HL-60 (cell line): ENCODE measurements at regions not wholly inside any gene's neighbourhood (a gene's known extent, or its start where the extent isn't known, plus 50 kb on each side); places are given as distances from the start of the nearest gene placed in this dataset.
"Not testable (repeated sequence)": the region's sequence is repeated elsewhere in the genome, so short reads cannot be mapped to it uniquely, and the experiment has no call there.

Experiments
- DNase-seq, 2 experiments: peaks; one replicate each; pipeline ENCODE4 v3.0.0-alpha.2; 2010 to 2020; ENCODE audit warnings: low read depth in 1 of 2, low spot score in 1 of 2
- H3K27ac ChIP-seq: fragments of 250-450 bp; sonication (Bioruptor Pico); replicated peaks from 2 replicates; pipeline ENCODE4 v1.5.1; 2020; ENCODE audit warnings: mild to moderate bottlenecking, moderate library complexity
- H3K27me3 ChIP-seq: fragments of 250-450 bp; sonication (Bioruptor Pico); 2 replicates; pipeline ENCODE4 v1.5.1; 2021; ENCODE audit warnings: mild to moderate bottlenecking, moderate library complexity; ENCODE audit not compliant: insufficient read depth, poor library complexity, severe bottlenecking
- H3K4me3 ChIP-seq: replicated peaks from 2 replicates; pipeline ENCODE4 v1.5.1; 2011; ENCODE audit warnings: mild to moderate bottlenecking, control low read depth, low read length; ENCODE audit not compliant: insufficient read depth
- CTCF ChIP-seq: IDR thresholded peaks from one replicate; pipeline ENCODE4 v1.5.1; 2011; ENCODE audit warnings: low read length, control low read depth, inconsistent platforms; ENCODE audit not compliant: insufficient read depth
- GABPA ChIP-seq: IDR thresholded peaks from 2 replicates; pipeline ENCODE4 v1.6.1; 2012; ENCODE audit warnings: low read depth
- POLR2AphosphoS5 ChIP-seq: IDR thresholded peaks from 2 replicates; pipeline ENCODE4 v1.6.1; 2012; ENCODE audit warnings: low read depth
- REST ChIP-seq: IDR thresholded peaks from 2 replicates; pipeline ENCODE4 v1.6.1; 2012; ENCODE audit warnings: low read depth; ENCODE audit not compliant: insufficient replicate concordance
- SPI1 ChIP-seq: IDR thresholded peaks from 2 replicates; pipeline ENCODE4 v1.6.1; 2012; ENCODE audit warnings: low read depth, mild to moderate bottlenecking, borderline replicate concordance

- no peak for TF ChIP-seq POLR2AphosphoS5
- TF ChIP-seq SPI1 = no peak
- TF ChIP-seq REST = no peak
- H3K27ac ChIP-seq = no peak overlapping the region
- no peak overlapping the region for H3K4me3 ChIP-seq
- no peak for DNase-seq
- H3K27me3 ChIP-seq = no peaks in the 10 kb centered on the region
Measured at GRCh38 chrX:44775726-44776125, 68.1 kb upstream of the DUSP21 start.

GRCh38 chrX:44774066-44774465 lies 69.8 kb upstream of the DUSP21 start:
- not testable (repeated sequence) for H3K27me3 ChIP-seq, DNase-seq, H3K4me3 ChIP-seq, H3K27ac ChIP-seq

GRCh38 chrX:44770121-44770520 lies 73.7 kb upstream of the DUSP21 start:
- H3K27me3 ChIP-seq = no peaks in the 10 kb centered on the region
- TF ChIP-seq GABPA (no peak), REST (no peak)
- no peak overlapping the region for H3K4me3 ChIP-seq
- H3K27ac ChIP-seq = no peak overlapping the region
- no peak for DNase-seq

DNA sequence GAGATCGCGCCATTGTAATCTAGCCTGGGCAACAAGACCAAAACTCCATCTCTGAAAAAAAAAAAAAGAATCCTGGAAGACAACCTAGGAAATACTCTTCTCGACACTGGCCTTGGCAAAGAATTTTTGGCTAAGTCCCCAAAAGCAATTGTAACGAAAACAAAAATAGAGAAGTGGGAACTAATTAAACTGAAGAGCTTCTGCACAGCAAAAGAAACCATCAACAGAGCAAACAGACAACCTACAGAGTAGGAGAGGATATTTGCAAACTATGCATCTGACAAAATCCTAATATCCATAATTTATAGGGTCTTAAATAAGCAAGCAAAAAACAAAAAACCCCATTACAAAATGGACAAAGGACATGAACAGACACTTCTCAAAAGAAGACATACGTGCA lies 76.5 kb upstream of the DUSP21 start:
- Histone ChIP-seq H3K4me3 (no peak overlapping the region), H3K27me3 (no peaks in the 10 kb centered on the region), H3K27ac (no peak overlapping the region)
- no peak for TF ChIP-seq SPI1
- TF ChIP-seq CTCF = no peak
- TF ChIP-seq POLR2AphosphoS5 = no peak
- TF ChIP-seq GABPA = no peak
- no peak for TF ChIP-seq REST
- DNase-seq = no peak

DNA sequence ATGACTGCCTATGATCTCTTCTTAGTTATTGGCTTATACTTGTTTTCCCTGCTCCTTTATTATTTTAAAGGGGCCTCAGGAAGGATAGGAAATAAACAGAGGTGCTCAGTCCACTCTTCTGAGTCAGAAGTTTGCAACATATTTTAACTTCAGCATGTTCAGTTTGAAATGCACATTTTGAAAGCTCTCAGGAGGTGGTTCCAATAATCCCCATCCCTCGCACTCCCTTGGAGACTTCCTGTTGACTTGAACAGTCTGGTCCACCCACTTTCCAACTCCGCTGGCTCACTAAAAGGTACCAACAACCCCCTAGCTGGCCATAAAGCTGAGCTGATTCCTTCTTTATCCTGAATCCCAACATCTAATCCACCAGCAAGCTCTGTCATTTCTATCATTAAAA lies 78.3 kb upstream of the DUSP21 start:
- Histone ChIP-seq H3K27ac (no peak overlapping the region), H3K4me3 (no peak overlapping the region), H3K27me3 (no peaks in the 10 kb centered on the region)
- no peak for DNase-seq
- no peak for TF ChIP-seq CTCF
- TF ChIP-seq REST = no peak
- no peak for TF ChIP-seq SPI1
- no peak for TF ChIP-seq POLR2AphosphoS5
- TF ChIP-seq GABPA = no peak
